ENCODE measurements at regions not wholly inside any gene's neighbourhood (a gene's known extent, or its start where the extent isn't known, plus 50 kb on each side); places are given as distances from the start of the nearest gene placed in this dataset.
"Not testable (repeated sequence)": the region's sequence is repeated elsewhere in the genome, so short reads cannot be mapped to it uniquely, and the experiment has no call there.

DNA sequence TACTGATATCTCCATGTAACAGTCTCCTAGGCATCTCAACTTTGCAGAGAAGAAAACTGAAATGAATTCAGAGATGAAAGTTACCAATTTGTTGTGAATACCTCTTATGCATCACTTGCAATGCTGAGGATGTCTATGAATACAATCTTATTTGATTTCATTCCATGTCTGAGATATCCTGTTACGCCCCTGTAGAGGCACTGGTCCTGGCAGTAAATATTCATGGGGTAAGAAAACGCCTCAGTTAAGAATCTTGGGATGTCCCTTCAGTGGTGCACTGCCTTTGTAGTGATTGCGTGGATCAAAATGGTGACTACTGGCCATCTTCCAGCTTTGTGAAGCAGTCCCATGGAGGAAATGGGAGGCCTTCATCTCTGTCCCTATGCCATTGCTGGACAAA, 229.1 kb upstream of the C9orf72 start:
- DNase-seq (ENCODE audit: low read depth in 2 of 2), result no peak

DNA sequence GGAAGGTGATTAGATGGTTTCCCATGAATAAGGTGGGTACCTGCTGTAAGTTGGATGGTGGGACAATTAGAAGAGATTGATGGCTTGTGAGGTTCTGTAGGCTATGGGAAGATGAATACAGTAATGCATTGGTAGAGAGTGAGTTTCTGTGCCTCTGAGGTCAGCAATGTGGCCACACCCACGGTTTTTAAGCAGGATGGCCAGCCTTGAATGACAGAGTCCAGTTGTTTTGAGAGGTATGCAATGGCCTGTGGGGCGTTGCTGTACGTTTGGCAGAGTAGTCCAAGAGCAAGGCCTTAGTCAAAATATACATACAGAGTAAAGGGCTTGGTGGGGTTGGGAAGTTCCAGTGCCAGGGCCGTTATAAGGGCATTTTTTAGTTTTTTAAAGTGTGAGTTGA, 235.6 kb upstream of the C9orf72 start:
- no peak for DNase-seq (ENCODE audit: low read depth in 2 of 2)

DNA sequence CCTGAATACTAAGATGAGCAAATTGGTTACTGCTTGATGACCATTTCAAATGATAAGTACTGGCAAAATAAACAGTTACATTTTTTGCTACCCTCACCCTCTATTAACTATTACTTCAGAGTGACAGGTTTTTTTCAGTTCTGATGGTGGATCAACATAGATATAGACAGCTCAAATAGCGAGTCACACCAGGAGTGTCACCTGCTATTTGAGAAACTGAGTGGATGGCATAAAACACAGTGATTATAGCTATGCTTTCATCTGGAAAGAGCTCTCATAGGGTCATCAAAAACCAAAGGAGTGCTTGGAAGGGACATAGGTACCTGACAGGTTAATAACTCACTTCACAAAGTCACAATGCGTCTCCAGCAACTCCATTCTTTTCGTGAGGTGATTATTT, 244.5 kb upstream of the C9orf72 start:
- no peak for DNase-seq (ENCODE audit: low read depth in 2 of 2)

DNA sequence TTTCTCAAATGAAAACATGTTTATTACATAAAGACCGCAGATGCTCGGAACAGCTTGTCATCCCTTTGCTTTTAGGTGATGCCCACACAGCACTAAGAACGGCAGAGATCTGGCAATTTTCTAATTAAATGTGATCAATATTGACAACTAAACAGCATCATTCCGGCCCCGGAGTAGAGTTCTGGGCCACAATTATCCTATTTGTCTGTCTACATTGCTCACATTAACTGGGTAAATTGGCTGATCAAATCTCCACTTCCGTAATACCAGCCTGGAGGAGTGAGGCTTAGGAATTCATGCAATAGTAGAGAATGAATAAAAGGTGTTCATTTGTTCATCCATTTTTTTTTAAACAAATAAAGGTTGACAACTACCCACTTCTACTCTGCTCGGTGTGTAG, 245.1 kb upstream of the C9orf72 start:
- DNase-seq (ENCODE audit: low read depth in 2 of 2), result no peak

DNA sequence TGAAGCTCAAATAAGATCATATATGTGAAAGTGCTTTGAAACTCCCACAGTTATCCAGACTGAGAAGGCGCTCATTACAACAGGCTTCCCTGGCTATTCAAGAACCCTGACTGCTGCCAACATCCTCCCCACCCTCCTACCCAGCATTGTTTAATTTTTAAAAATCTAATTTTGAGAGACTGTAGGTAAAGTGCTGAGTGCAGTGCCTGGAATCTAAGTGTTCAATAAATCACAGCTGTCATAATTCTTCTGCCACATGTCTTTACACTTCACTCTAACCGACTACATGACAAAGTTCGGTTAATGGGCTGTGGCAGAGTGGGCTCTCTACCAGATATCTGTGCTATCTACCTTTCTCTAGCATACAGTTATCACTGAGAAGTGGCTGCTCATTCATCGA, 255.6 kb upstream of the C9orf72 start:
- no peak for DNase-seq (ENCODE audit: low read depth in 2 of 2)

DNA sequence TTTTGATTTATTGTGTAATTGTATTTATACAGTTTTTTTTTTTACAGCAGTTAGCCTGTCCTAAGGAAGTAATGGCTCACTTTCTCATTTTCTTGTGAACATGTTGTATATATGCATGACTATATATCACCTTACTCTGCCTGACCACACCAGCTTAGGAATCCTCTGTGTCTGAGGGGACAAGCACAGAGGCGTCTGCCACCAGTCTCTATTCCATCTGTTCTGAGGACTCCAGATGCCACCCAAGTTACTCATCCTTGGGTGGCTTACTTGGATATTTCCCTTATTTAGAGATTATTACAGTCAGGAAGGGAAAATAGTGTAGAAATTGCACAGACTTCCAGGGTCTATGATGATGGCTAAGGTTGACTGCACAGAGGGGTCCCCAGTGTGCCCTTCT, 256.3 kb upstream of the C9orf72 start:
- no peak for DNase-seq (ENCODE audit: low read depth in 2 of 2)

DNA sequence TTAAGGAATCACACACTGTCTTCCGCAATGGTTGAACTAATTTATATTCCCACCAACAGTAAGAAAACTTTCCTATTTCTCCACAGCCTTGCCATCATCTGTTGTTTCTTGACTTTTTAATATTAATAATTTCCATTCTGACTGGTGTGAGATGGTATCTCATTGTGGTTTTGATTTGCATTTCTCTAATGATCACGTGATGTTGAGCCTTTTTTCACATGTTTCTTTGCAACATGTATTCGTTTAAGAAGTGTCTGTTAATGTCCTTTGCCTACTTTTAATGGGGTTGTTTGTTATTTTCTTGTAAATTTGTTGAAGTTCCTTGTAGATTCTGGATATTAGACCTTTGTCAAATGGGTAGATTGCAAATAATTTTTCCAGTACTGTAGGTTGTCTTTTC, 258.8 kb upstream of the C9orf72 start:
- not testable (repeated sequence) for DNase-seq (ENCODE audit: low read depth in 2 of 2)

DNA sequence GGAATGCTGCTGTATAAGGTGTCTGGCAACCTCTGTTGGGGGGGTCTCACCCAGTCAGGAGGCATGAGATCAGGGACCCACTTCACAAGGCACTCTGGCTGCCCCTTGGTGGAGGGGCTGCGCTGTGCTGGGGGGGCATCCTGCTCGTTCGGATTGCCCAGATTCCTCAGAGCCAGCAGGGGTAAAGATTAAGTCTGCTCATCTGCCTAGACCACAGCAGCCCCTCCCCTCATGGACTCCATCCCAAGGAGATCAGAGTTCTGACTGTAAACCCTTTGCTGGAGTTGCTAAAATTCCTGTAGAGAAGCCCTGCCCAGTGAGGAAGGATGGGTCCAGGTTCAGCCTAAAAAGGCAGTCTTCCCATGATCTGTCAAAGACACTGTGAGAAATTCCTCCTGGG, 262.0 kb upstream of the C9orf72 start:
- no peak for DNase-seq (ENCODE audit: low read depth in 2 of 2)

DNA sequence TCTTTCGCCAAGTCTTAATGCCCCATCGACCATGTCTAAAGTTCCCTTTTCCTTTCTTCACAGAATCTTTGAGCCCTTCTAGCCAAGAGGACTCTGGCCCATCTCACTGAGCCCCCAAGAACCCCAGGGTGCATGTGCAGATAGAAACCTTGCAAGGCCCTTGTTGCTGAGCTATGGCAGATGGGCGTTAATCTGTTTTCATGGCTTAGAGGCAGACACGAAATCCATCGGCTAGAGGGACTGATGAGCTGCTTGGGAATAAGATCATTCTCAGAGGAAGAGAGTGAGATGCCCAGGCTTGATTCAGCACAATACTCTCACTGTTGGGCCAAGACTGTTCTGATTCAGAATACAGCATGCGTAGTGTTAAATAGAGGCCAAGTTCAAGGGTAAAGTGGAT, 262.5 kb upstream of the C9orf72 start:
- no peak for DNase-seq (ENCODE audit: low read depth in 2 of 2)

DNA sequence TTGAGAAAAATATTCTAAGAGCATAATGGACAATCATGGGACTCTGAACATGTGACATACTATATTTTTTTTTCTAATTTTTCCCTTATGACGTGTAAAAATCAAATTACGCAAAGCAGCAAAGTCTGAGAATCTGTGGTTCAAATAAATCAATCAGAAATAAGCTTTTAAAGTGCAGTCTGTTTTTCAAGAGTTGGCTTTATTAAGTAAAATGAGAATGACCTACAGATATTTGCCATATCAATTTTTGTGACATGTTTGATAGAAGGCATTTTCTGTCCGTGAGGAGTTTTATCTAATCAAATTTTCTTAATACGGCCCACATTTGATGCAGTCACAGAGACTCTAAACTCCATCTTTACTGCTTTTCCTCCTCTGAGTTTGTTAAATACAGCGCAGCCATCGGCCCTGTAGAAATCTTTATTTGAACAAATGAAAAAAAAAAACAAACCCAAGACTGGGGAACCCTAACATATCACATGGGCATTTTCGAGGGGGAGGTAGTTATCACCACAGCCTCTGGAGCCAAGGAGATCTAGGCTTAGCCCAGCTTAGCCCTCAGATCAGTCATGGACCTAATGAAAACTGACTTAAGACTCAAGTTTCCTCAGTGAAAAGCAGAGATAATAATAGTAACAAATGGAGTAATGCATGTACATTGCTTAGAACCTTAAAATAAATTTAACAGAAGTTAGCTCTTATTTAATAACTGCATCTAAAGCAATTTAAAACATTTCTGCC, 263.6 kb upstream of the C9orf72 start:
- no peak for DNase-seq (ENCODE audit: low read depth in 2 of 2)

DNA sequence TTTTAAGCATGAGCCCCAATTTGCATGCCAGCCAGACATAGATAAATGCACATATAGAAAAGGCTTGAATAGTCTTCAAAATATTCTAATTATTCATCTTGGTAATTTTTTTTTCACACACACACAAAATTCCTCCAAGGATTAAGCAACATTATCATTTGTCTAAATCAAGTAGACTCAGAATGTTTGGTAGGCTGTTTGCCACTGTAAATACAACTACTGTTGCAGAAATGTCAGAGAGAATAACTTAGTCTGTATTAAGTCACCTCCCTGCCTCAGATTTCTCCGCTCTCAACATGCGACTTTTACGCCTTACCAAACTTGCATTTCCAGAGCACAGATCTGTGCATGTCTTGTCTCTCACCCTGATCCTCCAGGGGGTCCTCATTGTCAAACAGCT, 265.6 kb upstream of the C9orf72 start:
- no peak for DNase-seq (ENCODE audit: low read depth in 2 of 2)

DNA sequence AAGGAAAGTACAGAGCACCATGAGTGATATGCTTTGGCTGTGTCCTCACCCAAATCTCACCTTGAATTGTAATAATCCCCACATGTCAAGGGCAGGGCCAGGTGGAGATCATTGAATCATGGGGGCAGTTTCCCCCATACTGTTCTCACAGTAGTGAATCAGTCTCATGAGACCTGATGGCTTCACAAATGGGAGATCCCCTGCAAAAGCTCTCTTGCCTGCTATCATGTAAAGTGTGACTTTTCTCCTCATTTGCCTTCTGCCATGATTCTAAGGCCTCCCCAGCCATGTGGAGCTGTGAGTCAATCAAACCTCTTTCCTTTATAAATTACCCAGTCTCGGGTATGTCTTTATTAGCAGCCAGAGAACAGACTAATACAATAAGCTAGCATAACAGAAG, 266.5 kb upstream of the C9orf72 start:
- not testable (repeated sequence) for DNase-seq (ENCODE audit: low read depth in 2 of 2)

DNA sequence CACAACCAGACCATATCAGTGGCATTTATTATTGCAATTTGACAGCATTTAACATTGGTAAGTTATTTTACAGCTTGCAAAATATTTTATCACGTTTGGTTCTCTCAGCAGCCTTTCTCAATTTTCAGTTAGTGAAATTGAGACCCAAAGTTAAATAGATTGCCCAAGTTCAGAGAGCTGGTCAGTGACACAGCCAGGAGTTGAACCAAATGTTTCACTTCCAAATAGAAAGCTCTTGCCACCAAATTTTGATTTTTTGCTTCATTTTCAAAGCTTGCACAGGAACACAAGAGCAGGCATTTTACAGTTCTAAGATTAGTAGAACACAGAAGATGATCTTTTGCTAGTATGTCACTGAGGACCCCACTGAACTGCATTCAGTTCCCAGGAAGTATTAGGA, 271.5 kb upstream of the C9orf72 start:
- no peak for DNase-seq (ENCODE audit: low read depth in 2 of 2)

DNA sequence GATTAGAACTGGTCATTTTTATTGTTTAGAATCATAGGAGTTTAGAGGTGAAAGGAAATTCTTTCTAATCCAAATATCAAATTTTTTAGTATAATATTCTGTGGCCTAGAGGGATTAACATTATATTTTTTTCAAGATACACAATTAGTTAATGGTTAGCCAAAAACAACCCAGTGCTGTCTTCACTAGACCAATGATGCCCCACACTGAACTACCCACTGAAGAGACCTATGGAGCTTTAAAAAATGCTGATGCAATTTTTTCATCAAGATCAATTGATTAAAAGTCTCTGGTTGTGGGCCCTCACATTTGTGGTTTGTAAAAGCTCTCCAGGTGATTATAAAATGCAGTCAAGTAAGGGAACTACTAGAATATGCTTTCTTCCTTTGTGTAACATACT, 274.1 kb upstream of the C9orf72 start:
- DNase-seq (ENCODE audit: low read depth in 2 of 2), result no peak

DNA sequence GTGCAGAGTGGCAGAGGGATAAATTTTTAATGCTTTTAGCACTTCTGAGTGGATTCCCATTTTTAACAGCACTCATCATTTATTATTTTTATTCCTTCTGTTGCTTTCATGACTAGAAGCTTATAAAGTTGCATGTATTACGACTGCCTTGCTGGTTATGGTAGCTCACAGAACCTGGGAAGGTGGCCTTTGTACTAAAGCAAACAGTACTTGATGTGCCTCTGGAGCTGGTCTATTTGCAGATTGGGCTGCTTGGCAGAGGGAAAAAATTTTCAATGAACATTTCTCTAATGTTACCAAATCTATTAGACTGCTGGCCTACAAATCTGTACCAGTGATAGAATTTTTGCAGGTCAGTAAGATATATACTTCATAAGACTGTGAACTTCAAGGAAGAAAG, 274.5 kb upstream of the C9orf72 start:
- DNase-seq (ENCODE audit: low read depth in 2 of 2), result no peak

DNA sequence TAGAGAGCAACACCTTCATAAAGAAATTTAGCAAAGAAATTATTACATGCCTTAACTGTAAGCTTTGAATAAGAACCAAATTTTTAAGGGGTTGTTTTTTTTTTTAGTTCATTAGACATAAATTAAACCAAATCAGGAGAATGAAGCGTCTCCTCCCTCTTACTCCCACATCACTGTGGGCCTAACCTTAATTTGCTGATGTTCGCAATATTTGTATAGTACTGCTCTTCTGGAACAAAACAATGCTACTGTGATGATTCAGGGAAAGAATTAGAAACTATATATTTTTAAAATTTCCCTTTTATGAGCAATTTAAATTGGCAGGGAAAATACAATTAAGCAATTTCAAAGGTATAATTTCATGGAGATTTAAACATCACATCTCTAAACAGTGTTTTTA, 275.0 kb upstream of the C9orf72 start:
- no peak for DNase-seq (ENCODE audit: low read depth in 2 of 2)

DNA sequence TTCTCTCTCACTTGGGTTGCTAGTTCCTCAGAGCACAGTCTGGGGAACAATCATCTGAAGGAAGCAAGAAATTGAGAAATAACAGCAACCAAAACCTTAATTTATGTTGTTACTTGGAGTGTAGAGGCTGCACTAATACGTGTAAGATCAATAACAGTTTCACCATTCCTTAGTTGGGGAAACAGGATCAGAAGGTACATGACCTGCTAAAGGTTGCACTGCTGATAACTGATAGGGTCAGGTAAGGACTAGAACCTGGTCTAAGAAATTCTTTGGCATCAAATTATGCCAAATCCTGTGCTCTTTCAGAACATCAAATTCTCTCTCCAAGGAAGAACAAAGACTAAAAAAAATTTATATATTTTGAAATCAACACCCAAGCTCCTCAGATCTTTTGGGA, 278.6 kb upstream of the C9orf72 start:
- no peak for DNase-seq (ENCODE audit: low read depth in 2 of 2)

DNA sequence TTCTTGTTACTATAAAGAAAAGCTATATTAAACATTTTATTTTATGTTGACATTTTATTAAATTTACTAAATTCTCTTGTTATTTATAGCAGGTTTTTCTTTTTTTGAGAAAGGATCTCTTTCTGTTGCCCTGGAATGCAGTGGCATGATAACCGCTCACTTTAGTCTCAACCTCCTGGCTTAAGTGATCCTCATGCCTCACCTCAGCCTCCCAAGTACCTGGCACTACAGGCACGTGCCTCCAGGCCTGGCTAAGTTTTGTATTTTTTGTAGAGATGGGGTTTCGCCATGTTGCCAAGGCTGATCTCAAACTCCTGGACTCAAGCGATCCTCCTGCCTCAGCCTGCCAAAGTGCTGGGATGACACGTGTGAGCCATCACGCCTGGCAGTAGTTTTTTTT, 280.2 kb upstream of the C9orf72 start:
- no peak for DNase-seq (ENCODE audit: low read depth in 2 of 2)

DNA sequence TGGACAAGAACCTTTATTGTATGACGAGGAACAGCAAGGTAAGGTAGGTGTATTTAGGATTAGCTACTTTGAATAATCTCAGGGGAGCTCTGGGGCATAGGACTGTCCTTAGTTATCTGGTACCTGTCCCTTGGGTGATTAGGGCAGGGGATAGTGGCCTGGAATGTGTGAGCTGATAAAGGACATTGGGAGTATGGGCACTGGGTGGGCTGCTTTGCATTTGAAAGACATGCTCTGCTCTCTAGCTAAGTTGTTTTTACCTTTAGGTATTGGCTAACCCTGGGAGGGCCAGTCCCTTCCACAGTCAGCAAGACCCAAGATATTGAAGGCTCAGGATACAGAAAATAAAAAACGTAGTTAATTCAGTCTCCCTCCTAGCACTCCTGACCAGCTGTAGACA, 282.8 kb upstream of the C9orf72 start:
- DNase-seq (ENCODE audit: low read depth in 2 of 2), result no peak

DNA sequence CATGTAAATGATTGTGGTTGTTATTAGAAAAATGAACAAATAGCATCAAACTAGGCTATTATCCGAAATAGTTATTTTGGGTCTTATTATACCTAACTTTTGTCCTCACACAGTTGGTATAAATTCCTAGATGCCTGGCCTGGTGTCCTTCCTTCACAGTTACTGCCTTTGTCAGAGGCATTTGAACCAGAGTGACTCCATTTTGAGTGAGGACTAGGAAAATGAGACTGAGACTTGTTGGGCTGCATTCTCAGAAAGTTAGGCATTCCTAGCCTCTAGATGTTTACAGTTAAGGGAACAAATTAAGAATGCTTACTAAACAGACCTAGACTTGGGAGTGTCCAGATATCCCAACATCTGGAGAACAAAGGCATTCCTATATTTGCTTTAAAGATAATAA, 283.5 kb upstream of the C9orf72 start:
- DNase-seq (ENCODE audit: low read depth in 2 of 2), result no peak

DNA sequence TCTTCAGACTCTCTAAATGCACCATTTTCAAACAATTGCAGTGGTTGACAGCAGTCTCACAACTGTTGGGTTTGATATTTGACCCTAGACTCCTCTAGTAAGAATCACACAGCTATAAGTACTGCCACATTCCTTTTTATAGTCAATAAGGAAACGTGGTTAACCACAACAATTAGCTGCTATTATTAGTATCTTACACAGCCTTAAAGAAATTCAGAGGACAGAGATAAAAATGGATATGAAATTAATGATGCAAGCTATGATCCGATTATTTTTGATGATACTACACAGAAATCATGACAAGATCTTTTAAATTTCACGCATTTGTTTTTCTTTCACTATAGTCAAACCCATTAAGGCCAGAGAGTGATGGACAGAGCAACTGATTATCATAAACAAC, 288.6 kb upstream of the C9orf72 start:
- DNase-seq (ENCODE audit: low read depth in 2 of 2), result no peak

DNA sequence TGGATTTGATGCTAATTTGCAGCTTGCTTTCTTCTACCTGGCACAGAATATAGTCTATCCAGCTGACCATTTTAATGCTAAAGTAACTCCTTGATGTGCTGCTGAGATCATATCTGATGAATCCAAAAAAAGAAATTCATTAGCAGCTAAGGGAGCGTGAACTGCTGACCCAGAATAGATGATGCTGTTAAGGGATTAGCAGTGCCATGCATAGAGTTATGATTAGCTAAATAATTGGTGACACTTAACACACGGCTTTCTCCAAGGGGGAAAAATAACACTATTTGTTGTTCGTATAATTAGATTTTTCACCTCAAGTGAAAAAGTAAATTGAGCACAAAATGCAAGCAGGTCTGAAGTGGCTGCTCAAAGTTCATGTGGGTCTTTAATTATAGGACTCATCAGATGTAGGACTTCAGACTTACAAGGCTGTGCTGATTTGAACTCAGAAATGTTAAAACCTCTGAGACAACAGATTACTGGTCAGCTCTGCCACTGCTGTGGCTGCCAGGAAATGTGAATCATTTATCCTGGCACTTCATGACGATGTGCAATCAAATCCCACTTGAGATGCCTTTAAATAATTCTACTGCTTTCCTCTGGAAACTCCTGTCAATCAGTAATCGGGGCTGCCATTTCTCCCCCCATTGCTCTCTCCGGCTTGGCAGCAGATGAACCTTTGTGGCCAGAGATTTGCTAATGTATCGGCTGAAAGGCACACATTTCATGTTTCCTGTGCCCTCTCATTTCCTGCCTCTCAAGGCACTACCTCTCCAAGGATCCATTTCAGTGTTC, 291.6 kb upstream of the C9orf72 start:
- DNase-seq (ENCODE audit: low read depth in 2 of 2), result no peak

DNA sequence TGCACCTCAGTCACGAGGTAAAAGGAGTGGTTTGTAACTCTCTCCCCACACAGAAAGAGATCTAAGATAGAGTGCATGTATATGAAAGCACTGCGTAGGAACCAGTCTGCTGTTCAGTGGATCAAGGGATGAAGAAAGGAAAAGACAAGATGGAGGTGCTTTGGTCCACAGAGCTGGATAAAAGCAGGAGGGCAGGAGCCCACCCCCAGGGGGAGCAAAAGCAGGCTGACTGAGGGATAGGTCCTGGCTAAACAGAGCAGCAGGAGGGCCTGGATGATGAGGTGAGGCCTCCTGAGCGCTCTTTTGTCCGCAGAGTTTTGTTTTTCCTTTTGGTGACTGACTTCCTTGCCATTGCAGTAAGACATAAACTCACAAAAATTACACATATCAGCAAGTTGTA, 293.5 kb upstream of the C9orf72 start:
- DNase-seq (ENCODE audit: low read depth in 2 of 2), result no peak

DNA sequence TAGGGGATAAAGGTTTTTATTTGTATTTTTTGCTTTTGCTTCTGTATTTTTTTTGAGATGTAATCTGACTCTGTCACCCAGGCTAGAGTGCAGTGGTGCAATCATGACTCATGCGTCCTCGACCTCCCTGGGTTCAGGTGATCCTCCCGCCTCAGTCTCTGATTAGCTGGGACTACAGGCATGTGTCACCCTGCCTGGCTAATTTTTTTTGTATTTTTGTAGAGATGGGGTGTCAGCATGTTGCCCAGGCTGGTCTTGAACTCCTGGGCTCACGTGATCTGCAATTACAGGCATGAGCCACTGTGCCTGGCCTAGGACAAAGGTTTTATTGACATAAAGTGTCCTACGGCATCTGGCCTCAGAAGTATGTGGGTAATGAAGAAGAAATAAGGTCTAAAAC, 297.1 kb upstream of the C9orf72 start:
- no peak for DNase-seq (ENCODE audit: low read depth in 2 of 2)
